ENCODE measurements at regions not wholly inside any gene's neighbourhood (a gene's known extent, or its start where the extent isn't known, plus 50 kb on each side); places are given as distances from the start of the nearest gene placed in this dataset.

DNA sequence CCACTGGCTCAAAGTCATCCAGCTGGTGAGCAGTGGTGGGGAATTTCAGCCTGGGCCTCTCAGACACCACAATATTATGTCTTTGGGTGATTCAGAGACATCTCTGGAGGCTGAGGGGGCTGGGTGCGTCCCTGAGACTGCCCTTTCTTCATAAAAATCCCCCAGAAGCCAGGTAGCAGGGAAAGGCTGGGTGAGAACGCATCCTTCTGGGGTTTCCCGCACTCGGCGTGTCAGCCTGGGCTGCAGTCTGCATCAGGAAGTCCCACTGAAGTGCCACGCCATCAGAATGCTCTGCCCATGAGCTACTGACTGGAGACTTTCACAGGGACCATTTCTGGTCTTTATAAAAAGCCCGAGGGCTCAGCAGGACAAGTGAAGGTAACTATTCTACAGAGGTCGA, 148.8 kb upstream of the SLC6A11 start:
- CTCF ChIA-PET, result no interaction called here
- POLR2A ChIA-PET, result no interaction called here
- no peaks in the 10 kb centered on the region for H3K9me3 Mint-ChIP-seq

DNA sequence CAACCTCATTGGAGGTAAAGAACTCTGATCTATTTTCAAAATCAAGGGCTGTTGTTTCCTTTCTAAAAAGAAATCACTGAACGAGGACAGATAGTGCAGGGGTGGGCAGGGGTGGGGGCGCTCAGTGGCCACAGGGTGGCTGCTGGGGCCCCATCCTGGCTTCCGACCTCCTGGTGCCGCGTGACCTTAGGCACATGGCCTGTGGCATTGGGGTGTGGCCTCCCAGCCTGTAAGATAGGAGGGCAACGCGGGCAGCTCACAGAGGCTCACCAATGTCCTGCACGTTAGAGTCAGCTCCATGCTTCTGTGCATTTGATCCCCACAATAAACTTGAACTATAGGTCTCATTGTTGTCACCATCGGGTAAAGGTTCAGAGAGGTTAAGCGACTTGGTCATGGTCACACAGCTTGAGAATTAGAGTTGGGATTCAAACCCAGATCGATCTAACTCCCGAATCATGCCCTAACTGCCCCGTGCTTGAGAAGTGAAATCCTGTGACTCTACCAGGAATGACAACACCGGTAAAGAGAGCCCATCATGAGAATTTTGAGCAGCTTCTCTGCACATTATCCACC, 148.0 kb upstream of the SLC6A11 start:
- no peak for DNase-seq (ENCODE audit: low spot score)
- Mint-ChIP-seq H3K4me1 (peaks cover 9% of the 10 kb centered on the region), H3K27ac (no peak overlapping the region), H3K4me3 (no peak overlapping the region), H3K27me3 (ENCODE audit: low read depth) (no peaks in the 10 kb centered on the region), H3K36me3 (no peaks in the 10 kb centered on the region), H3K9me3 (no peaks in the 10 kb centered on the region)
- ATAC-seq, result no peak
- ChIA-PET CTCF (interaction anchor here (0.5 kb wide), 1 partner anchor 442 kb away, joined by 3 read pairs; no protein-coding TSS in a partner anchor), POLR2A (interaction anchor here (0.6 kb wide), 1 partner anchor 139 kb away, joined by 3 read pairs; no protein-coding TSS in a partner anchor)
- no peak for TF ChIP-seq ZNF317 (CRISPR knock-in tag; IDR thresholded peaks at IDR 0.05; ENCODE audit: borderline replicate concordance, low read depth)
- TF ChIP-seq, protein P1, sequence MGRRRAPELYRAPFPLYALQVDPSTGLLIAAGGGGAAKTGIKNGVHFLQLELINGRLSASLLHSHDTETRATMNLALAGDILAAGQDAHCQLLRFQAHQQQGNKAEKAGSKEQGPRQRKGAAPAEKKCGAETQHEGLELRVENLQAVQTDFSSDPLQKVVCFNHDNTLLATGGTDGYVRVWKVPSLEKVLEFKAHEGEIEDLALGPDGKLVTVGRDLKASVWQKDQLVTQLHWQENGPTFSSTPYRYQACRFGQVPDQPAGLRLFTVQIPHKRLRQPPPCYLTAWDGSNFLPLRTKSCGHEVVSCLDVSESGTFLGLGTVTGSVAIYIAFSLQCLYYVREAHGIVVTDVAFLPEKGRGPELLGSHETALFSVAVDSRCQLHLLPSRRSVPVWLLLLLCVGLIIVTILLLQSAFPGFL (CRISPR knock-in tag; IDR thresholded peaks at IDR 0.05; ENCODE audit: borderline replicate concordance), result no peak

More for the DNA sequence above, 148.8 kb upstream of the SLC6A11 start:
- ATAC-seq (no peak), DNase-seq (ENCODE audit: low spot score) (no peak)
- H3K27me3 Mint-ChIP-seq (ENCODE audit: low read depth), result no peaks in the 10 kb centered on the region
- H3K27ac Mint-ChIP-seq, result no peak overlapping the region
- no peak for TF ChIP-seq FOXK1 (CRISPR knock-in tag; IDR thresholded peaks at IDR 0.05)
- no peak for TF ChIP-seq FOXP1 (CRISPR knock-in tag; IDR thresholded peaks at IDR 0.05; ENCODE audit: borderline replicate concordance)
- no peak for TF ChIP-seq ZNF263 (CRISPR knock-in tag; IDR thresholded peaks at IDR 0.05; ENCODE audit: low read depth)
- no peak for TF ChIP-seq JAZF1 (CRISPR knock-in tag; IDR thresholded peaks at IDR 0.05)
- no peak for TF ChIP-seq NR3C1 (CRISPR knock-in tag; conservative IDR thresholded peaks at IDR 0.05; ENCODE audit: low read depth)
- H3K4me3 Mint-ChIP-seq, result no peak overlapping the region
- H3K4me1 Mint-ChIP-seq, result peaks cover 9% of the 10 kb centered on the region
- H3K36me3 Mint-ChIP-seq, result no peaks in the 10 kb centered on the region

DNA sequence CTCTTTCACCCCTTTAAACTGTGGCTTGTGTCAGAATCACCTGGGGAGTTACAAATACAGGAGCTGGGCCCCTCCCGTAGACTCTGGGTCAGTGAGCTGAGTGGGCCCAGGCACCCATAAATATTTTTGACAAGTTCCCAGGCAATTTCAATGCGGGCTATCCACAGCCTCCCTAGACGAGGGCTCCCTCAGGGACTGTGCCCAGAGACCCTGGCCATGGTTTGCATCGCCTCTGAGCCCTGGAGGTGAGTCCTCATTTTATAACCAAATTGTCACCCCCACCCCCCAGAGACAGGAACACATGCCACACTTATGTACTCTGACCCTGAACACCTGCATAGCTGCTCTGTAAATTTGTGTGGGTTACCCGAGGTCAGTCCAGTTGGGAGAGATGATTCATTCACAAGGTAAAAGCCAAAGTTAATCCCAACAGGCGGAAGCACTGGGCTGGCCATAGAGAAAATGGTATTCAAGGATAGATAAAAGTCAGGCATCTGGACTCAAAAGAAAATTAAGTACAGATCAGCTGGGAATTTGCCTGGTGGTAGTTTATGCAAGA, 146.5 kb upstream of the SLC6A11 start:
- ATAC-seq (no peak), DNase-seq (ENCODE audit: low spot score) (no peak)
- Mint-ChIP-seq H3K4me3 (no peak overlapping the region), H3K27ac (no peak overlapping the region), H3K36me3 (no peaks in the 10 kb centered on the region), H3K4me1 (peaks cover 4% of the 10 kb centered on the region), H3K27me3 (ENCODE audit: low read depth) (no peaks in the 10 kb centered on the region), H3K9me3 (no peaks in the 10 kb centered on the region)
- CTCF ChIA-PET, result no interaction called here
- POLR2A ChIA-PET, result no interaction called here
- TF ChIP-seq ZNF219 (CRISPR knock-in tag; IDR thresholded peaks at IDR 0.05; ENCODE audit: borderline replicate concordance), result no peak
- TF ChIP-seq, protein P2, sequence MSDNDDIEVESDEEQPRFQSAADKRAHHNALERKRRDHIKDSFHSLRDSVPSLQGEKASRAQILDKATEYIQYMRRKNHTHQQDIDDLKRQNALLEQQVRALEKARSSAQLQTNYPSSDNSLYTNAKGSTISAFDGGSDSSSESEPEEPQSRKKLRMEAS (CRISPR knock-in tag; IDR thresholded peaks at IDR 0.05), result no peak
- TF ChIP-seq, protein P3, sequence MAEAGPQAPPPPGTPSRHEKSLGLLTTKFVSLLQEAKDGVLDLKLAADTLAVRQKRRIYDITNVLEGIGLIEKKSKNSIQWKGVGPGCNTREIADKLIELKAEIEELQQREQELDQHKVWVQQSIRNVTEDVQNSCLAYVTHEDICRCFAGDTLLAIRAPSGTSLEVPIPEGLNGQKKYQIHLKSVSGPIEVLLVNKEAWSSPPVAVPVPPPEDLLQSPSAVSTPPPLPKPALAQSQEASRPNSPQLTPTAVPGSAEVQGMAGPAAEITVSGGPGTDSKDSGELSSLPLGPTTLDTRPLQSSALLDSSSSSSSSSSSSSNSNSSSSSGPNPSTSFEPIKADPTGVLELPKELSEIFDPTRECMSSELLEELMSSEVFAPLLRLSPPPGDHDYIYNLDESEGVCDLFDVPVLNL (CRISPR knock-in tag; IDR thresholded peaks at IDR 0.05; ENCODE audit: borderline replicate concordance, low read depth), result no peak
- TF ChIP-seq SMAD4 (CRISPR knock-in tag; IDR thresholded peaks at IDR 0.05), result no peak
- TF ChIP-seq, protein P4, sequence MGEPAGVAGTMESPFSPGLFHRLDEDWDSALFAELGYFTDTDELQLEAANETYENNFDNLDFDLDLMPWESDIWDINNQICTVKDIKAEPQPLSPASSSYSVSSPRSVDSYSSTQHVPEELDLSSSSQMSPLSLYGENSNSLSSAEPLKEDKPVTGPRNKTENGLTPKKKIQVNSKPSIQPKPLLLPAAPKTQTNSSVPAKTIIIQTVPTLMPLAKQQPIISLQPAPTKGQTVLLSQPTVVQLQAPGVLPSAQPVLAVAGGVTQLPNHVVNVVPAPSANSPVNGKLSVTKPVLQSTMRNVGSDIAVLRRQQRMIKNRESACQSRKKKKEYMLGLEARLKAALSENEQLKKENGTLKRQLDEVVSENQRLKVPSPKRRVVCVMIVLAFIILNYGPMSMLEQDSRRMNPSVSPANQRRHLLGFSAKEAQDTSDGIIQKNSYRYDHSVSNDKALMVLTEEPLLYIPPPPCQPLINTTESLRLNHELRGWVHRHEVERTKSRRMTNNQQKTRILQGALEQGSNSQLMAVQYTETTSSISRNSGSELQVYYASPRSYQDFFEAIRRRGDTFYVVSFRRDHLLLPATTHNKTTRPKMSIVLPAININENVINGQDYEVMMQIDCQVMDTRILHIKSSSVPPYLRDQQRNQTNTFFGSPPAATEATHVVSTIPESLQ (CRISPR knock-in tag; IDR thresholded peaks at IDR 0.05), result no peak
- TF ChIP-seq, protein P5, sequence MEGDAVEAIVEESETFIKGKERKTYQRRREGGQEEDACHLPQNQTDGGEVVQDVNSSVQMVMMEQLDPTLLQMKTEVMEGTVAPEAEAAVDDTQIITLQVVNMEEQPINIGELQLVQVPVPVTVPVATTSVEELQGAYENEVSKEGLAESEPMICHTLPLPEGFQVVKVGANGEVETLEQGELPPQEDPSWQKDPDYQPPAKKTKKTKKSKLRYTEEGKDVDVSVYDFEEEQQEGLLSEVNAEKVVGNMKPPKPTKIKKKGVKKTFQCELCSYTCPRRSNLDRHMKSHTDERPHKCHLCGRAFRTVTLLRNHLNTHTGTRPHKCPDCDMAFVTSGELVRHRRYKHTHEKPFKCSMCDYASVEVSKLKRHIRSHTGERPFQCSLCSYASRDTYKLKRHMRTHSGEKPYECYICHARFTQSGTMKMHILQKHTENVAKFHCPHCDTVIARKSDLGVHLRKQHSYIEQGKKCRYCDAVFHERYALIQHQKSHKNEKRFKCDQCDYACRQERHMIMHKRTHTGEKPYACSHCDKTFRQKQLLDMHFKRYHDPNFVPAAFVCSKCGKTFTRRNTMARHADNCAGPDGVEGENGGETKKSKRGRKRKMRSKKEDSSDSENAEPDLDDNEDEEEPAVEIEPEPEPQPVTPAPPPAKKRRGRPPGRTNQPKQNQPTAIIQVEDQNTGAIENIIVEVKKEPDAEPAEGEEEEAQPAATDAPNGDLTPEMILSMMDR (IDR thresholded peaks at IDR 0.05), result no peak
- TF ChIP-seq ELF4 (CRISPR knock-in tag; IDR thresholded peaks at IDR 0.05; ENCODE audit: low read depth), result no peak
- TF ChIP-seq, protein P6, sequence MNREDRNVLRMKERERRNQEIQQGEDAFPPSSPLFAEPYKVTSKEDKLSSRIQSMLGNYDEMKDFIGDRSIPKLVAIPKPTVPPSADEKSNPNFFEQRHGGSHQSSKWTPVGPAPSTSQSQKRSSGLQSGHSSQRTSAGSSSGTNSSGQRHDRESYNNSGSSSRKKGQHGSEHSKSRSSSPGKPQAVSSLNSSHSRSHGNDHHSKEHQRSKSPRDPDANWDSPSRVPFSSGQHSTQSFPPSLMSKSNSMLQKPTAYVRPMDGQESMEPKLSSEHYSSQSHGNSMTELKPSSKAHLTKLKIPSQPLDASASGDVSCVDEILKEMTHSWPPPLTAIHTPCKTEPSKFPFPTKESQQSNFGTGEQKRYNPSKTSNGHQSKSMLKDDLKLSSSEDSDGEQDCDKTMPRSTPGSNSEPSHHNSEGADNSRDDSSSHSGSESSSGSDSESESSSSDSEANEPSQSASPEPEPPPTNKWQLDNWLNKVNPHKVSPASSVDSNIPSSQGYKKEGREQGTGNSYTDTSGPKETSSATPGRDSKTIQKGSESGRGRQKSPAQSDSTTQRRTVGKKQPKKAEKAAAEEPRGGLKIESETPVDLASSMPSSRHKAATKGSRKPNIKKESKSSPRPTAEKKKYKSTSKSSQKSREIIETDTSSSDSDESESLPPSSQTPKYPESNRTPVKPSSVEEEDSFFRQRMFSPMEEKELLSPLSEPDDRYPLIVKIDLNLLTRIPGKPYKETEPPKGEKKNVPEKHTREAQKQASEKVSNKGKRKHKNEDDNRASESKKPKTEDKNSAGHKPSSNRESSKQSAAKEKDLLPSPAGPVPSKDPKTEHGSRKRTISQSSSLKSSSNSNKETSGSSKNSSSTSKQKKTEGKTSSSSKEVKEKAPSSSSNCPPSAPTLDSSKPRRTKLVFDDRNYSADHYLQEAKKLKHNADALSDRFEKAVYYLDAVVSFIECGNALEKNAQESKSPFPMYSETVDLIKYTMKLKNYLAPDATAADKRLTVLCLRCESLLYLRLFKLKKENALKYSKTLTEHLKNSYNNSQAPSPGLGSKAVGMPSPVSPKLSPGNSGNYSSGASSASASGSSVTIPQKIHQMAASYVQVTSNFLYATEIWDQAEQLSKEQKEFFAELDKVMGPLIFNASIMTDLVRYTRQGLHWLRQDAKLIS (CRISPR knock-in tag; IDR thresholded peaks at IDR 0.05; ENCODE audit: borderline replicate concordance), result no peak
- no peak for TF ChIP-seq HMGA2 (CRISPR knock-in tag; IDR thresholded peaks at IDR 0.05)
- TF ChIP-seq ZNF671 (CRISPR knock-in tag; IDR thresholded peaks at IDR 0.05), result no peak
- TF ChIP-seq, protein P7, sequence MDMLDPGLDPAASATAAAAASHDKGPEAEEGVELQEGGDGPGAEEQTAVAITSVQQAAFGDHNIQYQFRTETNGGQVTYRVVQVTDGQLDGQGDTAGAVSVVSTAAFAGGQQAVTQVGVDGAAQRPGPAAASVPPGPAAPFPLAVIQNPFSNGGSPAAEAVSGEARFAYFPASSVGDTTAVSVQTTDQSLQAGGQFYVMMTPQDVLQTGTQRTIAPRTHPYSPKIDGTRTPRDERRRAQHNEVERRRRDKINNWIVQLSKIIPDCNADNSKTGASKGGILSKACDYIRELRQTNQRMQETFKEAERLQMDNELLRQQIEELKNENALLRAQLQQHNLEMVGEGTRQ (CRISPR knock-in tag; IDR thresholded peaks at IDR 0.05), result no peak
